Epithelial cell of prostate (primary cell): ENCODE measurements at regions not wholly inside any gene's neighbourhood (a gene's known extent, or its start where the extent isn't known, plus 50 kb on each side); places are given as distances from the start of the nearest gene placed in this dataset.

ENCODE experiments used
- DNase-seq: peaks from one replicate; pipeline ENCODE4 v3.0.0-alpha.2; 2011; ENCODE audit warnings: low read depth, low spot score
- H3K27ac ChIP-seq: fragments of 450-650 bp; 2 replicates; pipeline ENCODE4 v1.5.1; 2017; ENCODE audit warnings: mild to moderate bottlenecking

- no peak overlapping the region for H3K27ac ChIP-seq
- no peak for DNase-seq
Measured at GRCh38 chr13:58583966-58584365, 952.4 kb downstream of the PCDH17 start.

DNA sequence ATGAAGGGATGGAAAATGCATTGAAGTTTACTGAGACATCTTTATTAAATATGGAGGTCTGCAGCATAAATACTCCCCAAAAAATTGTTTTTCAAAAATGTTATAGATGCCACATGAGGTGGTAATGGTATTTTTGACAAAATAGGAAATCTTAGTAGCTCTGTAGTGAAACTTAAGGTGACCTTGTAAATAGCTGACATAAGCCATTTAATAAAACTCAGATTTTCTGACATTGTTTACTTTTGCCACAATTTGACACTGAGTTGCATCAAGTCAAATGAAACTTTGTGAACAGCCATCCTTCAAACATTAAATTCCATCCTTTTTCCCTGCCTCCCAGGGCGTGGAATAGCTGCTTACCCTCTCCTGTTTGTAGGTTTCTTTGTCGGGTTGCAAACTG is 953.1 kb downstream of the PCDH17 start:
- no peak for DNase-seq
- H3K27ac ChIP-seq: no peak overlapping the region

DNA sequence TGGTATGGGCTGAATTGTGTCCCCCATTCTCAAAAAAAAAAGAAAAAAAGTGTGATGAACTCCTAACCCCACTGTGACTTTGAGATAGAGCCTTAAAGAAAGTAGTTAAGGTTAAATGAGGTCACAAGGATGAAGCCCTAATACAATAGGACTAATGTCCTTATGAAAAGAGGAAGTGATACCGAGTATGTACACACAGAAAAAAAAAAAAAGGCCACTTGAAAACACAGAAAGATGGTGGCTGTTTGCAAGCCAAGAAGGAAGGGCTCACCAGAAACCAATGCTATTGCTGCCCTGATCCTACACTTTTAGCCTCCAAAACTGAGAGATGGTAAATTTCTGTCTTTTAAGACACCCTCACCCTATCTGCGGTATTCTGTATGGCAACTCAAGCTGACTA is 955.6 kb downstream of the PCDH17 start:
- H3K27ac ChIP-seq: no peak overlapping the region
- DNase-seq: no peak

DNA sequence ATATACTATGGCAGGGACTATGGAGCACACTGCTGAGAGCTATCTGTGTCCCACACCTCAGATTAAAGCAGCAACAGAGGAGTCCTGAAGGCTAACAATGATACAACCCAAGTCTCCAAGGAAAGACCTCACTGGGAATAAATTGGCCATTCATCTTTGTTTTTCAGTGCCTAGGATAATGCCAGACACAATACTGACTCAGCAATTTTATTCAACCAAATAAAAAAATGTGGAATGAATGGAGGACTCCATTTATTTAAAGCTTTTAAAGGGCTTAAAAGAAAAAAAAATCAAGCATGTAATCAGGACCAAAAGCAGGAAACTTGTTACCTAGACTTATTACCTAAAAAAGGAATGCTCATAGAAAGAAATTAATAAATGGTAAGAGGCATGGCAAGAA is 960.5 kb downstream of the PCDH17 start:
- DNase-seq: no peak

GRCh38 chr13:58592786-58593185 is 961.2 kb downstream of the PCDH17 start:
- DNase-seq: no peak
- no peak overlapping the region for H3K27ac ChIP-seq

More for the DNA sequence above, 960.5 kb downstream of the PCDH17 start:
- no peak overlapping the region for H3K27ac ChIP-seq

DNA sequence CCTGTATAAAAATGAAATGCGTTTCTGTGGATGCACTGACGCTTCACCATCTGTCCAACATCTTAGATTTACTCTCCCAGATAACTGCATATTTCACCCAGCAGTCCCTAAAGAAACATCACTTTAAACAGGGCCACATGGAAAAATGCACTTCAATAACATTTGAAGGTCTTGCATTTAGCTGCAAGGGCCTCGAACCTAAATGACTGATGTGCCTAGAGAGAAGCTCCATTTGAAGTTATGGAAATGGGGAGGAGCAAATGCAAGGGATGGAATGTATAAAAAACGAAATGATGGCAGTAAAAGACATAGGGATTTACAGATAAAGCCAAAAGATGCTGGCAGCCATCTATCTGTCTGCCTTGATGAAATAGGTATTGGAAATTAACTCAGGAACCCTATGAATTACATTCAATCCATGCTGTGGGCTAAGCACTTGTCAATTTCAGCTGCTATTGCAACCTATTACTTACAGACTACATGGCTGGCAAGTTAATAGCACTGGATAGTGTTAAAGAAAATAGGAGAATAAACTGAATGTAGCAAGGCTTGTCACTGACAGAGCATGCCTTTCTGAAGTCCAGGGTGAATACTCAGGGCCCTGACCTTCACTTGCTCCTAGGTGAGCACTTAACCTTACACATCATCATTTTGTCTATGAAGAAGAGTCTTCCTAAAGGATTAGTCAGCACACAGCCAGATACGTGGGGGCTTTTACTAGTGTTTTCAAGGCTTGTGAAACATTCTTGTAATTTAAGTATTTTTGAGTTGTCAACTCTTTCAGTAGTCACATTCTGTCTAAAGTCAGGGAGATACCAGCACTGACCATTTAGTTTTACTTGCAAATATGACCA is 963.4 kb downstream of the PCDH17 start:
- no peak overlapping the region for H3K27ac ChIP-seq
- DNase-seq: no peak

GRCh38 chr13:58597552-58597951 is 966.0 kb downstream of the PCDH17 start:
- no peak overlapping the region for H3K27ac ChIP-seq

DNA sequence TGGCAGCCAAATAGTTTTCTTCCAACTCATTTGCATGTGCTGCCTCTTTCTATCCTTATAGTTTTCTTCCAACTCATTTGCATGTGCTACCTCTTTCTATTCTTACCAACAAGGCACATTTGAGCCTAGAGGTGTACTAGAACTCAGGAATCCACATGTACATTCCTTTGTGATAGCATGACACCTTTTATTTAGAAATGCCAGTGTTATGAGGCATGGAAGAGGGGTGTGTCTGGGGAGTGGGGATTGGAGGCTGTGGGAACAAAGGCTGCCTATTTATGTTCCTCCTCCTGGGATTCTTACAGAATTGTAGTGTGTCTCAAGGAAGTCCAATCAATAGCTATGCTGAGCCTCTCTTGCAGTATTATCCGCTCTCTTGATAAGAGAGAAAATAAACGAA is 966.7 kb downstream of the PCDH17 start:
- H3K27ac ChIP-seq: no peak overlapping the region
- no peak for DNase-seq

More at GRCh38 chr13:58597552-58597951, 966.0 kb downstream of the PCDH17 start:
- no peak for DNase-seq

GRCh38 chr13:58611117-58611516 is 979.6 kb downstream of the PCDH17 start:
- DNase-seq: no peak
- H3K27ac ChIP-seq: no peak overlapping the region

- no peak for DNase-seq
- no peak overlapping the region for H3K27ac ChIP-seq
Measured at GRCh38 chr13:58617880-58618665, 986.5 kb downstream of the PCDH17 start.

- DNase-seq: no peak
- H3K27ac ChIP-seq: no peak overlapping the region
Measured at GRCh38 chr13:58619396-58620113, 988.0 kb downstream of the PCDH17 start.

- H3K27ac ChIP-seq: no peak overlapping the region
Measured at GRCh38 chr13:58620176-58620575, 988.6 kb downstream of the PCDH17 start.

DNA sequence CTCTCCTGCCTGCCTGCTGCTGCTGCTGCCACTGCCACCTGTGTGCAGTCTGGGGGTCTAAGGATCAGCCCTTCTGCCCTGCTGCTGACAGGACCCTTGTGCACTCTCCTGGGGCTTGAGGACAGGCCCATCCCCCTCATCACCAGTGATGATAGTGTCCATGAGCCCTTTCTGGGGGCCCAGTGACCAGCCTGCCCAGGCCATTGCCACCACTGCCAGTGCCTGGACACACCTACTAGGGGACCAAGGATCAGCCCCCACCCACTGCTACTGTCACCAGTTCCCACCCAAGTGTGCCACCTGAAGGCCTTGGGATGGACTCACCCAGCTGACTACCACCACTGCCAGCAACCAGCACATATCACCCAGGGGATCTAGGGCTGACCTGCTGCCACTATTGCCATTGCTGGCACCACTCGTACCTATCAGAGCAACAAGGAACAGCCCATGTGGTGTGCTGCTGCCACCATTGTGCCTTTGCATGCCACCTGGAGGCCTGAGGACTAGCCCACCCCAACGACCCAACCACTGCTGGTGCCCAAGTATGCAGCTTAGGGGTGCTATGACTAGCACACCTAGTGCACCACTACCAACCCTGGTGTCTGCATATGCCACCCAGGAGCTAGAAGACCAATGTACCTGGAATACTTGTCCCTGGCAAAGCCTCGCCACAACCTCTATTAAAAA is 994.3 kb downstream of the PCDH17 start:
- DNase-seq: no peak
- H3K27ac ChIP-seq: no peak overlapping the region

More at GRCh38 chr13:58620176-58620575, 988.6 kb downstream of the PCDH17 start:
- no peak for DNase-seq

DNA sequence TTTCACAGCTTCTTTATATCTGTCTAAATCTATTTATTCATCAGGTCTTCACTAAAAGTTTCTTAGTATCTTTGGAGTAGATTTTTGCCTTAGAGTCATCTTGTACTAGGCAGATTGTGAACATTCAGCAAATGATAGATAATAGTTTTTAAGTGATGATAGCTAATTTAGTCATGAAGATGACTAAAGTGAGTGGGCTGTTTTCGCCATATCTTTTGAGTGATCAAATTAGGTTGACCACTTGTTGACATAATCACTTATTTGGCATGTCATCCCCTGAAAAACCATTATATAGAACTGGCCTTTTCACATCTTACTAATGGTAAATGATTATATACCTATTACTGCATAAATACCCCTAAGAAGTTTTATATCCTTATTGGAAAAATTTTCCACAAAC is 999.2 kb downstream of the PCDH17 start:
- DNase-seq: no peak
- H3K27ac ChIP-seq: no peak overlapping the region

DNA sequence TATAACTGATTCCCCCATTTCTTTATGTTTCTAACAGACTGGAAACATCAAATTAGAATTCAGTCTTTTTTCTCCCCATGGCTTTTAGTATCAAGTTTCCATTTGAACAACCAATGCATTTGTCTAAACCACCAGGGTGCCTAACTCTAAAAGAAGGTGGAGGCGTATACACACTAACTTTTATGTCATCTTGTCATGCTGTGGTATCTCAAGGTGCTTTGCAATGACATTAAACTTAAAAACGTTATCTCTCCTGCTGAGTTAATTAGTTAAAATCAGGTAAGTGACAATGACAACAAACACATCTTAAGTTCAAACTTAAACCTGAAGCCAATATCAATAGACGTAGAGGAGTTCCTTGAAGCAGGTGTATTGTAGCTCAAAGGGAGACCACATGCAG is 1001.7 kb downstream of the PCDH17 start:
- H3K27ac ChIP-seq: no peak overlapping the region
- no peak for DNase-seq

DNA sequence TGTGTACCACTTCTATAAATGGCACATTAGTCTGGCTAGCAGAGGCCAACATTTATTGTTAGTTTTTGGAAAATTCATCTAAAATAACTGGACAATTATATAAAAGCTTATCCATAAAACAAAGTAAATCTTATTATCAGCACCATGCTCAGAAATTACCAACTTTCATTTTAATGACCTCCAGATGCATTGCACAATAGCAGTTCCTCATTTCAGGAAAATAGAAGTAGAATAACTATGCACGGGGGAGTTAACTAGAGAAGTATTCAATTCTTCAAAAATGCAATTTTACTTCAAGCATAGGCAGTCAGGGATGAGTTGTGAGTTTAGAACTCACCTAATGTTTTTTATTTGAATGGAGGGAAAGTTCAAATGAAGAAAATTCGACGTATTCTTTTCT is 1023.5 kb downstream of the PCDH17 start:
- no peak overlapping the region for H3K27ac ChIP-seq
- DNase-seq: no peak

- H3K27ac ChIP-seq: no peak overlapping the region
- DNase-seq: no peak
Measured at GRCh38 chr13:58660826-58661225, 1029.3 kb downstream of the PCDH17 start.

- no peak for DNase-seq
- H3K27ac ChIP-seq: no peak overlapping the region
Measured at GRCh38 chr13:58666331-58666730, 1034.8 kb downstream of the PCDH17 start.

GRCh38 chr13:58667096-58667495 is 1035.6 kb downstream of the PCDH17 start:
- DNase-seq: no peak
- no peak overlapping the region for H3K27ac ChIP-seq

DNA sequence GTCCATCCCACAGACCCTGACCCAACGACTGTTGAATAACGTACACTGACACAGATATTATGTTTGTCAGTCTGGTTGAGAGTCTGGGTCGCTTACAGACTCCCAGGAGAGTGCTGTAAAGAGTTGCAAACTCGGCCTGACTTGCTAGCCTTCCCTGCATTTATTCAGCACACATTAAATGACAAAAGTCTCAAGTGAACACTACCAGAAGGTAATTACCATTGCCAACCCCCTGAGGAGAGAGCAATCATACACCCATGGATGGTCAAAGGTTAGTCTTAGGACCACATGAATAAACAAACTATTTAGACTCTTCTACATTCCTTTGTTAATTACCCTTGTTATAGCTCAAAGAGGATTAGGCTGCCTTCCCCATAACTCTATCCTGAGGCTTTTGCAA is 1048.6 kb downstream of the PCDH17 start:
- no peak overlapping the region for H3K27ac ChIP-seq
- no peak for DNase-seq
